HG03575 (cell line): ENCODE measurements at regions not wholly inside any gene's neighbourhood (a gene's known extent, or its start where the extent isn't known, plus 50 kb on each side); places are given as distances from the start of the nearest gene placed in this dataset.
"Not testable (repeated sequence)": the region's sequence is repeated elsewhere in the genome, so short reads cannot be mapped to it uniquely, and the experiment has no call there.

Experiments
- ATAC-seq: cut with Tn5 transposase; IDR thresholded peaks from one replicate; pipeline ENCODE4 v1.9.1; 2021; ENCODE audit not compliant: unreplicated experiment, insufficient number of reproducible peaks, low FRiP score; ENCODE audit errors: extremely low read depth

DNA sequence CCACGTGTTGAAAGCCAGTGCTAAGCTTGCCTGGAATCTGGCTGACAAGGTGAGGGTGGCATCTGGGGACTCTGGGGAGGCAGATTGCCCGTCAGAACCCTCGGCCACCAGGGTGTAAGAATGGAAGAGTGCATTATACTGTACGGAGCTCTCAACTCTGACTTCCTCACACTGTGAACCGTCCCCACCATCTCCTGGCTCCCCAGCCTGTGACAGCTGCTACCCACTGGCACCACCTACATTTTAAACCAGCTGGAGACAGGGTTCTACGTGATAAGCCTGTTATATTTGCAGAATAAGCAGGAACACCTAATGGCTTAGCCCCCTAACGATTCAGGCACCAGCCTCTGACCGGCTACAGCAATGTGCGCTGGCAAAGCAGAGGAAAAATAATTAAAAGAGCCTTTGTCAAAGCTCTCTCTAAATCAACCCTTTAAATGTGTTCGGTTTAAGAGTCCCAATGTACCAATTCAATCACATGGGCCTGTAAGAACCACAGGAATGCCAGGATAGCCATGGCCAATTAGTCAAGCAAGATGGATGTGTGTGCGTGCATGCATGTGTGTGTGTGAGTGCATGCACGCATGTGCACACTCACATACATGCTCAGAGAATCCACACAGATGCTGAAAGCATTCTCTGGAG is 89.1 kb upstream of the TAB2 start:
- ATAC-seq, result no peak

DNA sequence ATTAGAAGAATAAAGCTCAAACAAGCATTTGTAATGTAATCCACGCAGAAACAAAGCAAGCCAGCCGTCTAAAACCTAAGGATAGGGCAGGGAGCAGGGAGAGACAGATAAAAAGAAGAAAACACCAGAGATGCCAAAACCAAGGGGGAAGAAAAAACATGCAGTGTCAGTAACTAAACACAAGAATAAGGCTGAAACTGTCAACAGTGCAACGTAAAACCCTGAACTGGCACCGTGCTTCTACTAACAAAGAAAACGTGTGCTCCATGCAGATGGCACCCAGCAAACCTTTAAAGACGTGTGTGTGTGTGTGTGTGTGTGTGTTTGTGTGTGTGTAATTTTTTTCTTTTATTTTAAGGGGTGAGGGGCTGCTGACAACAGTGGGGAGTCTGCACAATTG is 88.4 kb upstream of the TAB2 start:
- ATAC-seq, result no peak

DNA sequence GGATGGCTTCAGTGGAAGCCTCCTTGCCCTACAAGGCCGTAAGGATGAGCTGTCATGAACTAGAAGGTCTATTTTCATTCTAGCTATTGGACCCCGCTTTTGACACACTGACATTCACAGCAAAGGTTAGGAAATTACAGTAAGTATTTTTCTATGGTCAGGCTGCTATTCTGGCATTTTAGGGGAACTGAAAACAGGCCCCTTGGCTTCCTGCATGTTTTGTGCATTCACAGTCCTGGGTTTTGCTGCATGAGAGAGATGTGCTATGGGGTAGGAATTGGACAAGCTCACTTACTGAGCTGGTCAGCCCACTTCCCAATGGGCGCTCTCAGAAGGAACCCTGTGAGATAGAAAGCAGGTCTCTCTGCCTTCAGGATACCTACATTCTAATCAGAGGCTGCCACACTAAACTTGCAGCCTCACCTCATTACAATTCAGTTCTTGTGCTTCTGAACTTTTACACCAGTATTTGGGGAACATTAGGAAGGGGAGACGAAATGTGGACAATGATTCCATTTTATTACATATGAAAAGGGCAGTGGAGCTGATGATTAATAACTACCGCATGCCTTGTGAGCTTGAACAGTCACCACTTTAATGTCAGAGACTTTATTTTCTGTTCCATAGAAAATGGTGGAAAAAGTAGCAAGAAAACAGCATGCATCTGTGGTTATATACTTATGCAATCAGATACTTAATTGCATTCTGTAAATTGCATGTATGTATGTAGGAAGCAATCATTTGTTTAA is 86.6 kb upstream of the TAB2 start:
- no peak for ATAC-seq

DNA sequence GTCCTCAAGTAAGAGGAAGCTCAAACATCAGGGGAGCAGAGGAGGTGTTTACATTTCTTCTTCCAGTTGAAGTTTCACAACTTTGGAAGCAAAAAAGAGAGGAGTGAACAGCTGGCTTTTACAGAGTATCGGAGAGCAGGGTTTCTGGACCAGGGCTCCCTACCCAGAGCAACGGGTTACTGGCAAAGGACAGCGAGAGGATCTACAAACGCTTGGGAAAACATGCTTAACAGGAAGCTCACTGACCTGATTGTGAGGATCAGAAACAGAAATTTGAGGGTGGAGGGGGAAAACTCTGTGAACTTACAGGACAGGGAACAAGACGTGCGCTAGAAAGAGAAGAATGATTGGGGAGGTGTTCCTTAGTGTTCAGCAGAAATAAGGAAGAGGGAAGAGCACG is 85.7 kb upstream of the TAB2 start:
- no peak for ATAC-seq

DNA sequence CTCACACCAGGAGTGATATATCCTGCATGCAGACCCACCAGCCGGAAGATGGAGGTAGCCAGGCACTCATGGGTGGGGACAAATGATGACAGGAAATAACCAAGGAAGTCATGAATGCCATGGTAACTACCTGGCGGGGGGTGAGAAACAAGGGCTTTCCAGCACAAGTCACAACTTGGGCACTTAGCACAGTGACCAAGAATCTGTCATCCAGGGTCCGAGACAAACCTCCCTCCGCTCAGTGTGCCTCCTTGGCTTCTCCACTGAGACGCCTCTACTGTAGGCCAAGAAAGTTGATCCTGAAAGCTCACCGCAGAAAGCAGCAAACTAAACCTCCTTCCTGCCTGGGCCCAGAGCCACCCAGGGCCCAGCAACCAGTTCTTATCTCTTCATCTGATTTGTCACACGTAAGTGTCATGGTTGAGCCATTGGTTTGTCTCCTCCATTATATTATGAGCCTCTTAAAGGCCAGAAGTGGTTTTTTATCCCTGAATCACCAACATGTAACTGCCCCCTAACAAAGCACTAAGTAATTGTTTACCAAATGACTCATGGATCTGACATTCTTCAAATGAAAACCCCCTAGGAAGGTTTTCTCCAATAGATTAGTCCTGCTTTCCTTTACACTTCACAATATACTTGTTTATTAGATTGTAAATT is 84.3 kb upstream of the TAB2 start:
- no peak for ATAC-seq

DNA sequence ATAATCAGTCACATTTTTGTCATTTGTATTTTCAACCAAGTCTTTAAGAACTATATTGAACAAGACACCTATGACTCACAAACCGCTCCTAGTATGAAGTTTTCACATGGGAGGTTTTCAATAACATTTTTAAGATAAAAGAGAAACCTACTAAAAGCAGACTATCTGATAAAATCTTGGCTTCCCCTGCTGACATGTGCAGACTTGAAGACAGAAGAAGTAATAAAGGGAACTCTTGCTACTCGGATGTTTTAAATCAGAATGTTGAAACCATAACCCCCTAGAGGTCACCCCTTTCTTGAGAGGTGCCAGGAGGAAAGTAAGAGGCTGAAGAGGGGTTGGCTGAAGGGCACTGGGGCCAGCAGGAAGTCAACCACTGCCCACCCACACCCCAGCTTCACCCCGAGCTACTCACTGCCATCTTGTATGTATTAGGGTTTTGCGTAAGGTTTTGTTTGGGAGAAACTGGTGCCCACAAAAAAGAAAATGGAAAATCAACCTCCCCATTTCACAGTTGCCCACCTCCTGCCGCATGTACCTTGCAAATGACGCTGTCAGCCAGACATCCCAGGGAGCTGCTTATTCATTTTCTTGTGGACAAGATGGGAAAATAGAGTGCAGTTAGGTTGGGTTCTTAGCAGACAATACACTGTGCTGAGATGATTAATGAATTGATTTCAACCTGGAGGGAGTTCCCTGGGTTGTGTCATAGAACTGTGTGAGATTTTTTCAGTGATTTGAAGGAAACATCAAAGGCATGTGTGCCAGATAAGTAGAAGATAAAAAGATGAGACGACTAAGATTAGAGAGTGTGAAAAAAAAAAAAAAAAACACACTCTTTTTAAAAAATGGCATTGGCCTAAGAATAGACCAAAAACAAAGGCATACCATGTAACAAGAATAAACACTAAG is 83.2 kb upstream of the TAB2 start:
- ATAC-seq, result no peak

DNA sequence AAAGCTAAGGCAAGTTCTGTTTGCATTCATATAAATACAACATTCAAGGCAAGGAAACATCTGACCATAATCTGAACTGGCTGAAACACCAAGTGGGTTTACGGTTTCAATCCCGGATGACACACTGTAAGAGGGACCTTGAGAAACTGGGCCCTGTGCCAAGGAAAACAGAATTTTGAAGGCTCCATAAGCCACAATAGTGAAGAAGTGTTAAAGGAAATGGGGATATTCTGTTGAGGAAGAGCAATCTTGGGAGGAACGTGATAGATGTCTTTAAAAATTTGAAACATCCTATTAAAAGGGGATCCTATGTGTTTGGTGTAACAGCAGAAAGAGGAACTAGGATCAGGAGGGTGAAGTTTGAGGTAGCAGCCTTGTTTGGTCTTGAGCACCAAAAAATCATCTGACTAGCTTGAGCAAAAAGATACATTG is 82.4 kb upstream of the TAB2 start:
- no peak for ATAC-seq

DNA sequence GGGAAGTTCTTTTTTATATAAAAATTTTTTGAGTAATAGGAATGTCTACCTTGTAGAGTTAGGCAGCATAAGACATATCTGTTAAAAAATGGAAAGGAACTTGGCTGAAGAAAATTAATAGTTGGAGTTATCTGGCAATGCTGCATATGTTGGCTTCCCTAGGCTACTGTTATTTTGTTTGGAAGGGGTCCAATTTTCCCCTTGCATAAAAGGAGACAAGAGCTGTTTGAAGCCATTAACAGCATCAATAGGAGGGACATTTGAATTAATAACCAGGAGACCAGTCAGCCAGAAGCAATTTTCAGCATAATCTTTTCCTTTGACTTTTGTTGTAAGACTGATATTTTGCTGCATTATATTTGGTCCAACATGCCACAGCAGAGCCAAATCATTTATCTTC is 80.9 kb upstream of the TAB2 start:
- ATAC-seq, result no peak

DNA sequence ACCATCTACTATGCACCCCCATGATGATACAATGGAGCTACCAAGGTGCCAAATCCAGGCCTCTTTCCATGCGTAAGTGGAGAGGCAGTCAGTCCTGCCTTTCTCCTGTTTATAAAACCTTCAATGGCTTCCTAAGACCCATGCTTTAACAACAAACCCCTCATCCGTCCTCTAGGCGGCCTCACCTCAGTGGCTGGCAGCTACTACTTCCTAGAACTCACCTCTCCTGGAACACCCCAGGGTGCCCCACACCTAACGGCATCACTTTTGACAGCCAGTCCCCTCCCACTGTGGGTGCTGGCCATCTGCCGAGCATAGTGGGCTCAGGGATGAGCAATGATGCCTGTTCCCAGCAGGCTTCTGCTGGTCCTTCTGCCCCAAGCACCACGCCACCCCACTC is 80.0 kb upstream of the TAB2 start:
- ATAC-seq, result no peak

DNA sequence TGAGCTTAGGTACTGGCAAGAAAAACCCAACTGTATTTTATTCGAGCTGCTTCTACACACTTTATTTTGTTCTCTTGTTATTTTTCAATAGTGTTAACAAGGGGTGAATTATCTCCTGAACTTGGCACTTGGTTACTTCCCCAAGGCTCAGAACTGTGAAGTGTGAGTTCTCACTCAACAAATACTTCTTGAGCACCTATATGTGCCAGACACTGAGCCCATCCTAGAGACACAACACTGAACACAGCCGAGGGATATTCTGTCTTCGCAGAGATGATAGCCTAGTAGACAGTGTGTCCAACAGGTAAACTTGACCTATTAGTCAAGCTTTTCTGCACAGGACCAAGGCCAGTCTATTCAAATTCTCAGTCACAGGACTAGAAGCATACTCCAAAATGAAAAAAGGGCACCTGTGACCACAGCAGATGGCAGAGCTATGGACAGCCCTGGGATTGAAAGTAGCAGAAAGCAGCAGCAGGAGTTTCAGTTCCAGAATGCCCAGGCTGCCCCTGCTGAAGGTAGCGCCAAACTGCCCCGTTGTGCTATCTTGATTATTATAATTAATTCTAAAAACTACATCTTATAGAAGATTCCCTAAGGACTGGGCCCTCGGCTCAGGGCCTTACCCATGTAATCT is 77.8 kb upstream of the TAB2 start:
- no peak for ATAC-seq

DNA sequence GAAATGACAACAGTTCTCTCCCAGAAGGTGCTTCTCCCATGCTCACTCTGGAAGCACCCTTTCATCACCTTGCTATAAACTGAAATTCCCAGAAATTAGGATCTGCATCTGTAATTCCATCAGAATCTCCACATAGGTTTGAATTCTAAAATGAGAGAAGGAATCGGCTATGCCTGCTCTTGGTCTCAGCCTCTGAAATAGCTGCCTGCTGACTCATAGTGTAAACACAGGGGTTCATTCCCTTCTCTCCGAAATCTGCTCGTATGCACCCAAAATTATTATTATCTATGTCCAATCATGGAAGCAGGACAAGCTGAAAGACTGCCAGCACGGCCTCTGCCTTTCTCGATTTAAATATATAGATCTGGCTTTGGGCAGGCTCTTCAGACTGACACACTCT is 74.6 kb upstream of the TAB2 start:
- ATAC-seq, result no peak

DNA sequence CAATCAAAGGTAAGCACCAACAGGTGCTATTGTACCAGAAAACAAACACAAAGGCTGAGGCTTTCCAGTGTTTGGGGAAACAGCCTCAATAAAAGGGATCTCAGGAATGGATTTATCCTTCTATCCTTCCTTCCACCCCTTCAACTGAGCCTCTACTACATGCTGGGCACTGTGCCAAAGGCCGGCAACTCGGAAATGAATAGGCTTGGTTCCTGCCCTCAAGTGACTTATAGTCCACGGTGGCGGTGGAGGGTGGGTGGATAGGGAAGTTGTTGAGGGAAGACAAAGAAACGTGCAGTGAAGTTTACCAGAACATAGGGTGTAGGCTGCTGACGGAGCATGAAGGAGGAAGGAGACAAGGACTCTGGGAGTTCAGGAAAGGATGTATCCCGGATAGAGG is 73.4 kb upstream of the TAB2 start:
- ATAC-seq, result no peak

DNA sequence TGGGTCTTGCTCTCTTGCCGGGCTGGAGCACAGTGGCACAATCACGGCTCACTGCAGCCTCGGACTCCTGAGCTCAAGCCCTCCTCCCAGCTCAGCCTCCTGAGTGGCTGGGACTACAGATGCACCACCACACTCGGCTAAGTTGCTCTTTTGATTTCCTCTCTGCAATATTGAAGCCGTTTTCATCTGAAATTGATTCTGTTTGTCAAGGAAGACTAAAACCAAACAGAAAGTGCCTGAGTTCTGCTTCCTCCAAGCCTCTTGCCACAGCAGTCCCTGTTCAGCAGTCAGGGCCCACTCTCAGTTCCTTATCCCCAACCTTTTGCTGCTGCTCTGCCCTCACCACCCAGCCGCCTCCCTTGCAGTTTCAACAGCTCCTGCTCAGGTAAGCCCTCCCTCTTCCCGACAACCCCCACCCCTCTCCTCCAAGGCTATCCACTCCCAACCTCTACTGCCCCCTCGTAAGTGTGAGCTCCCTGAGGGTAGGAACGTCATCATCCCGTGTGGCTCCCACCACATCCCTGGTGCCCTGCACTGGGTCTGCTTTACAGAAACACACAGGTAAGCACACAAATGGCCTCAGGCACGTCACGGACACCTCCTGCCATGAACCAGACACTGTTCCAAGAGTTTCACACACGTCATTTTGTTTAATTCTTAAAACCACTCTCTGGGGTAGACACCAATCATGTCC is 70.7 kb upstream of the TAB2 start:
- ATAC-seq, result peak; percentile 91

DNA sequence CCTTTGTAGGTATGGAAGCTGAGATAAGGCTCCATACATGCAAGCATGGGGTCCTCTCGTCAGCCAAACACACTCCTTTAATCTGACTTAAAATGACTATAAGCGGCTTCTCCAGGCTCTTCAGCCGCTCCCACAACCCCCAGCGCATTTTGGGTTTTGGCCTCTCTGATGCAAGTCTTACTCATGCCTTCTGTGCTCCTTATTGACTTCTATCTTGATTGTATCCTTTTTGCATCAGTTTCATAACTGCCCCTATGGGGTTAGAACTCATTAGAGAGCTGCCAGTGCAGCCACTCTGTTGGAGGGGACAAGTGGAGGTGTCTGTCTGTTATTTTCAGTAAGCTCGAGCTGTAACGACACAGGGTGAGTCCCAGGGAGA is 70.1 kb upstream of the TAB2 start:
- no peak for ATAC-seq

DNA sequence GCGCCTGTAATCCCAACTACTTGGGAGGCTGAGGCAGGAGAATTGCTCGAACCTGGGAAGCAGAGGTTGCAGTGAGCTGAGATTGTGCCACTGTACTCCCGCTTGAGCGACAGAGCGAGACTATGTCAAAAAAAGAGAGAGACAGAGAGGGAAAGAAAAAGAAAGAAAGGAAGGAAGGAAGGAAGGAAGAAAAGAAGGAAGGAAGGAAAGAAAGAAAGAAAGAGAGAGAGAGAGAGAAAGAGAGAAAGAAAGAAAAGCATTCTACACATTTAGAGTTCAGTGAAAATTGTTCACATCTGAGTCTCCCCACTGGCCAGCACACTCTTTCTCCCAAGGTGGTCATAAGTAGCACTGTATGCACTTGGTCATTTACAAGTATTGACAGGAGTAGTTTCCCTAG is 69.2 kb upstream of the TAB2 start:
- not testable (repeated sequence) for ATAC-seq

DNA sequence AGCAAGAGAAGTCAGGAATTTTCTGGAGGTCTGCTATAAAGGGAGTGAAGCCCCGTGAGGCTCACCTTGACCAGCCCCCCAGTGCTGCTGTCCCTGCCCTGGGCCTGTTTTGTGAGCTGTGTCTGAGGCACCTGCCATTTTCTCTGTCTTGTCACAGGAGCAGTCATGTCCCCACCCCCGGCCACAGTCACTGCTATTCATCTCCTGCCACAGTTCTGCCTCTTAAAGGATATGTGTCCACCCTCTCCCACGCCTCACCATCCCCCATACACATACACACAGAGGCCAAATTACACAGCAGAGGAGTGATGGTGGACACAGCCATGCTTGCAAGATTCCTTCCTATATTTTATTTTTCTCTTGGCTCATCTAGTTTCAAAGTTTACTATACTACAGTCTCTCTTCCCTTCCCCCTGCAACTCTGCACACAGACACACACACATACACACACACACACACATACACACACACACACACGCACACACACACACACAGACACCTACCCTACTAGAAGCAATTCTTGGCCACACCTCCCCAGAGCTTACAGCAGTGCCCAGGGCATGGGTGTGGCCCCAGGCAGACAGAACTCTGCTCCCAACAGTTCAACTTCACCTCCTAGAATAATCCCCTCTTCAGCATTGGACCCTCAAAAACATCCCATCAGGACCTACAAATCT is 68.7 kb upstream of the TAB2 start:
- no peak for ATAC-seq

DNA sequence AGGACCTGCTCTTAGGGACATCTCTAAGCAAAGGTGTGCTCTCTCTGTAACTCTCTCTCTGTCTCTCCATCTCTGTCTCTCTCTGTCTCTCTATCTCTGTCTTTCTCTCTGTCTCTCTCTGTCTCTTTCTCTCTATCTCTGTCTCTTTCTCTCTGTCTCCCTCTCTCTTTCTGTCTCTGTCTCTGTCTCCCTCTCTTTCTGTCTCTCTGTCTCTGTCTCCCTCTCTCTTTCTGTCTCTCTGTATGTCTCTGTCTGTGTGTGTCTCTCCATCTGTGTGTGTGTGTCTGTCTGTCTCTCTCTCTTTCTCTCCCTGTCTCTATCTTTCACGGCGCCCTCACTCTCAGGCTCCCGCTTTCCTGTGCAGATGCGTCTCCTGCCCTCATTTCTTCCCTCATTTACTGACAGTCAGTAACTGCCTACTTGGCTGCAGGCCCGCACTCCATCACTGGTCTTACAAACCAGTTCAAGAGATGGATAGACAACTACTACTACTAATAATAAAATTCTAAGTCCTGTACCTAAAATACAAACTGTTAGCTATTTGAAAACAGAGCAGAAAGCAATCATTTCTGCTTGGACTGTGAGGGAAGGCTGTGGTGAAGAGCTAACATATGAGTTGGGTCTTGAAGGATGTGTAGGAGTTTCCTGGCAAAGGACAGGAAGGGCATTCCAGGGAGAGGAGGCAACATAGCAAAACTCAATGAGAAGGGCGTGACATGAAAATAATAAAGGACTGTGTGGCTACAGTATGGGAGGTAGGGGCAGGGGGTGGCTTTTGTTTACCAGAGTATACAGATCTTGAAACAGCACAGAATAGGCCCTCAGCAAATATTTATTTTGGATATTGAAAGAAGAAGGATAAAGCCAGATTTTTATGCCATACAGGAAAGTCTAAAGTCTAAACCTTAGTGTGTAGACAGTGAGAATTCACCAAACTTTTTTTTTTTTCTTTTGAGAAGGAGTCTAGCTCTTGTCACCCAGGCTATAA is 67.8 kb upstream of the TAB2 start:
- no peak for ATAC-seq
